Upper lobe of left lung (tissue), 6 donors: ENCODE measurements at regions not wholly inside any gene's neighbourhood (a gene's known extent, or its start where the extent isn't known, plus 50 kb on each side); places are given as distances from the start of the nearest gene placed in this dataset.
"Not testable (repeated sequence)": the region's sequence is repeated elsewhere in the genome, so short reads cannot be mapped to it uniquely, and the experiment has no call there.

Experiments
- ATAC-seq, 2 donors: fragments of 200-7000 bp; cut with Tn5 transposase; one replicate each; pipeline ENCODE4 v1.9.1; 2022; ENCODE audit warnings: mild to moderate bottlenecking in 2 of 2, moderate library complexity in 2 of 2; ENCODE audit not compliant: low FRiP score in 2 of 2
- DNase-seq, 2 donors: peaks; one replicate each; pipeline ENCODE4 v3.0.0-alpha.2; 2019 to 2020
- H3K27ac ChIP-seq, 4 donors: fragments of 200-600 bp; sonication (generic); one replicate each; pipeline ENCODE4 v1.5.1; 2016 to 2019
- H3K27me3 ChIP-seq, 4 donors: fragments of 200-600 bp; sonication (generic); one replicate each; pipeline ENCODE4 v1.5.1; 2017 to 2019
- H3K36me3 ChIP-seq, 4 donors: fragments of 200-600 bp; sonication (generic); one replicate each; pipeline ENCODE4 v1.5.1; 2016 to 2019
- H3K4me1 ChIP-seq, 4 donors: fragments of 200-600 bp; sonication (generic); one replicate each; pipeline ENCODE4 v1.5.1; 2018 to 2019
- H3K4me3 ChIP-seq, 4 donors: fragments of 200-600 bp; sonication (generic); one replicate each; pipeline ENCODE4 v1.5.1; 2017 to 2019; ENCODE audit warnings: mild to moderate bottlenecking in 2 of 4, moderate library complexity in 1 of 4
- H3K9me3 ChIP-seq, 4 donors: fragments of 200-600 bp; sonication (generic); one replicate each; pipeline ENCODE4 v1.5.1; 2018 to 2019
- CTCF ChIP-seq, 6 experiments: fragments of 450-650 bp in 4 of 6; fragments of 200-600 bp in 2 of 6; sonication (generic) in 2 of 6; IDR thresholded peaks; one replicate each; pipeline ENCODE4 v1.5.1; 2016 to 2019; ENCODE audit warnings: antibody characterized with exemption in 6 of 6
- EP300 ChIP-seq, 4 donors: sonication (generic); formaldehyde crosslinking; IDR thresholded peaks; one replicate each; pipeline ENCODE4 v1.5.1; 2017; ENCODE audit warnings: antibody characterized with exemption in 4 of 4, control low read depth in 2 of 4
- POLR2A ChIP-seq, 4 donors: fragments of 450-650 bp; IDR thresholded peaks; one replicate each; pipeline ENCODE4 v1.5.1; 2016 to 2017; ENCODE audit warnings: antibody characterized with exemption in 4 of 4, mild to moderate bottlenecking in 2 of 4
- POLR2AphosphoS5 ChIP-seq, 2 donors: sonication (generic); formaldehyde crosslinking; IDR thresholded peaks; one replicate each; pipeline ENCODE4 v1.5.1; 2017; ENCODE audit warnings: antibody characterized with exemption in 2 of 2
- WGBS, 2 donors: methylation state at CpG; one replicate each; pipeline ENCODE4 v1.1.5; 2017 to 2018; 5-methylcytosine and 5-hydroxymethylcytosine counted together
- donor health status: DM: no; HTN: no; CAD: no; lungs with moderate emphysema.
- donor health status: DM: no; HTN: yes; CAD: no; lungs with severe emphysema.

GRCh38 chr5:28296254-28297013 lies 1258.0 kb upstream of the CDH9 start:
- Histone ChIP-seq H3K27ac (no peak overlapping the region), H3K9me3 (no peaks in the 10 kb centered on the region), H3K27me3 (no peaks in the 10 kb centered on the region), H3K36me3 (no peaks in the 10 kb centered on the region), H3K4me1 (no peaks in the 10 kb centered on the region), H3K4me3 (no peak overlapping the region)
- ATAC-seq (no peak), DNase-seq (no peak)
- TF ChIP-seq POLR2A (IDR thresholded peaks at IDR 0.05) (no peak), CTCF (IDR thresholded peaks at IDR 0.05) (no peak), EP300 (IDR thresholded peaks at IDR 0.05) (no peak), POLR2AphosphoS5 (IDR thresholded peaks at IDR 0.05) (no peak)
- WGBS, 2 donors, result 71 to 75% methylated on average over 5 of the region's 5 CpGs

- H3K4me1 ChIP-seq, DNase-seq, H3K27ac ChIP-seq, ATAC-seq, H3K4me3 ChIP-seq, H3K36me3 ChIP-seq, H3K27me3 ChIP-seq, H3K9me3 ChIP-seq: not testable (repeated sequence)
- 75 to 76% methylated on average over 10 of the region's 10 CpGs for WGBS, 2 donors
Measured at GRCh38 chr5:28287021-28287420, 1248.6 kb upstream of the CDH9 start.

GRCh38 chr5:28286566-28286965 lies 1248.2 kb upstream of the CDH9 start:
- Histone ChIP-seq H3K36me3 (no peaks in the 10 kb centered on the region), H3K27me3 (no peaks in the 10 kb centered on the region), H3K4me1 (no peaks in the 10 kb centered on the region), H3K9me3 (no peaks in the 10 kb centered on the region), H3K27ac (no peak overlapping the region), H3K4me3 (no peak overlapping the region)
- no peak for ATAC-seq
- 74 to 76% methylated on average over 5 of the region's 5 CpGs for WGBS, 2 donors
- TF ChIP-seq POLR2A (IDR thresholded peaks at IDR 0.05) (no peak), CTCF (IDR thresholded peaks at IDR 0.05) (no peak), EP300 (IDR thresholded peaks at IDR 0.05) (no peak)
- DNase-seq, result no peak

- H3K27ac ChIP-seq, result no peak overlapping the region
- TF ChIP-seq POLR2AphosphoS5 (IDR thresholded peaks at IDR 0.05) (no peak), CTCF (IDR thresholded peaks at IDR 0.05) (no peak), EP300 (IDR thresholded peaks at IDR 0.05) (no peak), POLR2A (IDR thresholded peaks at IDR 0.05) (no peak)
- no peaks in the 10 kb centered on the region for H3K4me1 ChIP-seq
- H3K4me3 ChIP-seq, result no peak overlapping the region
- no peaks in the 10 kb centered on the region for H3K27me3 ChIP-seq
- no peak for DNase-seq
- no peak for ATAC-seq
- 82 to 87% methylated on average over 2 of the region's 2 CpGs for WGBS, 2 donors
- H3K9me3 ChIP-seq, result no peaks in the 10 kb centered on the region
- H3K36me3 ChIP-seq, result no peaks in the 10 kb centered on the region
Measured at GRCh38 chr5:28284788-28285187, 1246.4 kb upstream of the CDH9 start.

- no peaks in the 10 kb centered on the region for H3K36me3 ChIP-seq
- no peaks in the 10 kb centered on the region for H3K27me3 ChIP-seq
- no peak overlapping the region for H3K4me3 ChIP-seq
- no peak for TF ChIP-seq POLR2AphosphoS5 (IDR thresholded peaks at IDR 0.05)
- no peak for TF ChIP-seq POLR2A (IDR thresholded peaks at IDR 0.05)
- TF ChIP-seq EP300 (IDR thresholded peaks at IDR 0.05), result no peak
- no peak for TF ChIP-seq CTCF (IDR thresholded peaks at IDR 0.05)
- no peak overlapping the region for H3K27ac ChIP-seq
- no peak for ATAC-seq
- 60 to 70% methylated on average over 3 of the region's 3 CpGs for WGBS, 2 donors
- DNase-seq, result no peak
- H3K9me3 ChIP-seq, result no peaks in the 10 kb centered on the region
- H3K4me1 ChIP-seq, result no peaks in the 10 kb centered on the region
Measured at GRCh38 chr5:28281351-28281750, 1243.0 kb upstream of the CDH9 start.
